B cell (primary cell): ENCODE measurements at regions not wholly inside any gene's neighbourhood (a gene's known extent, or its start where the extent isn't known, plus 50 kb on each side); places are given as distances from the start of the nearest gene placed in this dataset.

Source experiments
- CTCF ChIP-seq: fragments of 200-600 bp; IDR thresholded peaks from one replicate; pipeline ENCODE4 v1.8.0; 2022; ENCODE audit warnings: antibody characterized with exemption, mild to moderate bottlenecking
- EZH2 ChIP-seq: IDR thresholded peaks from 2 replicates; pipeline ENCODE4 v1.6.1; 2012; ENCODE audit warnings: borderline replicate concordance, low read depth, mild to moderate bottlenecking, moderate library complexity, low read length; ENCODE audit not compliant: insufficient read depth, poor library complexity, severe bottlenecking

DNA sequence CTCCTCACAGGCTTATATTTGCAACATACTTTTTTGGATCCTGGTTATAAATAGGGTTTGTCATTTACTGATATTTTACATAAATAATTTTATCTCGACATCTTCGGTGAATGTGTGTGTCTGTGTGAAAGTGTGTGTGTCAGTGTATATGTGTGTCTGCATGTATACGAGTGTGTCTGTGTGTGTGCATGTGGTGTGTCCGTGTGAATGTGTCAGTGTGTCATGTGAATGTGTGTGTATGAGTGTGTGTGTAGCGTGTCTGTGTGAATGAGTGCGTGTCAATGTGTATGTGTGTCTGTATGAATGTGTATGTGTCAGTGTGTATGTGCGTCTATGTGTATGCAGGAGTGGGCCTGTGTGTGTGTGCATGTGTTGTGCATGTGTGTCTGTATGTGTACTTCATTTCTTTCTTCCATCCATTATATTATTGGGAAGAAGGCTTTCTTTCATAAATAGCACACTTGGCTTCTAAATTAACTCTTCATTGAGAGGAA lies 161.6 kb downstream of the ST6GAL2 start:
- TF ChIP-seq CTCF (no peak), EZH2 (no peak)
